ENCODE measurements at regions not wholly inside any gene's neighbourhood (a gene's known extent, or its start where the extent isn't known, plus 50 kb on each side); places are given as distances from the start of the nearest gene placed in this dataset.

- Histone ChIP-seq H2AFZ (no peak overlapping the region), H3K79me2 (replicated peaks; ENCODE audit: insufficient read depth) (no peaks in the 10 kb centered on the region), H3F3A (replicated peaks; ENCODE audit: low read depth) (no peaks in the 10 kb centered on the region), H3K4me1 (ENCODE audit: insufficient read depth) (no peaks in the 10 kb centered on the region), H3K27me3 (ENCODE audit: insufficient read depth) (no peaks in the 10 kb centered on the region), H4K20me1 (replicated peaks; ENCODE audit: insufficient read depth) (no peaks in the 10 kb centered on the region), H3K36me3 (ENCODE audit: insufficient read depth) (no peaks in the 10 kb centered on the region), H3K4me3 (no peak overlapping the region), H3K27ac (ENCODE audit: low read depth) (no peak overlapping the region), H3K9me2 (ENCODE audit: insufficient read depth) (no peaks in the 10 kb centered on the region), H3K4me2 (no peak overlapping the region)
- H3K27me3 Mint-ChIP-seq (ENCODE audit: insufficient read depth, low read depth, poor library complexity): peaks cover under 1% of the 10 kb centered on the region
- no peaks in the 10 kb centered on the region for H3K36me3 Mint-ChIP-seq (ENCODE audit: low read depth)
- H3K4me1 Mint-ChIP-seq: peaks cover 4% of the 10 kb centered on the region
- no peaks in the 10 kb centered on the region for H3K9me3 Mint-ChIP-seq
- no peak overlapping the region for H3K4me3 Mint-ChIP-seq
- ATAC-seq: no peak
- H3K27ac Mint-ChIP-seq: no peak overlapping the region
- TF ChIP-seq ZNF114 (CRISPR knock-in tag; IDR thresholded peaks at IDR 0.05) (no peak), ZNF462 (CRISPR knock-in tag; IDR thresholded peaks at IDR 0.05) (no peak), CTCF (conservative IDR thresholded peaks at IDR 0.05; ENCODE audit: low read depth in 2 of 2) (no peak), NANOG (IDR thresholded peaks at IDR 0.05; ENCODE audit: borderline replicate concordance) (no peak), REST (IDR thresholded peaks at IDR 0.05; ENCODE audit: unreplicated experiment) (no peak), ZNF331 (CRISPR knock-in tag; IDR thresholded peaks at IDR 0.05; ENCODE audit: low read depth) (no peak), STAT1 (IDR thresholded peaks at IDR 0.05; ENCODE audit: unreplicated experiment) (no peak), CREB1 (CRISPR knock-in tag; IDR thresholded peaks at IDR 0.05; ENCODE audit: low read depth) (no peak), EZH2 (IDR thresholded peaks at IDR 0.05; ENCODE audit: low read depth, unreplicated experiment) (no peak), POLR2AphosphoS5 (IDR thresholded peaks at IDR 0.05; ENCODE audit: low read depth) (no peak)
- DNase-seq (ENCODE audit: low spot score): no peak
These were observed 340.7 kb upstream of the DNAJC19 start for GRCh38 chr3:181330257-181330656.

Measured in GM23338 (cell line).